Suppressor macrophage treated with lipopolysaccharide for 1 hour (primary cell): ENCODE measurements at regions not wholly inside any gene's neighbourhood (a gene's known extent, or its start where the extent isn't known, plus 50 kb on each side); places are given as distances from the start of the nearest gene placed in this dataset.
"Not testable (repeated sequence)": the region's sequence is repeated elsewhere in the genome, so short reads cannot be mapped to it uniquely, and the experiment has no call there.

Experiments used
- DNase-seq, 3 donors: peaks; one replicate each; pipeline ENCODE4 v3.0.0-alpha.2; 2020 to 2022

GRCh38 chr5:43920422-43920821 is 317.4 kb downstream of the NNT start:
- DNase-seq = no peak

GRCh38 chr5:43917925-43918324 is 314.9 kb downstream of the NNT start:
- DNase-seq = no peak

DNA sequence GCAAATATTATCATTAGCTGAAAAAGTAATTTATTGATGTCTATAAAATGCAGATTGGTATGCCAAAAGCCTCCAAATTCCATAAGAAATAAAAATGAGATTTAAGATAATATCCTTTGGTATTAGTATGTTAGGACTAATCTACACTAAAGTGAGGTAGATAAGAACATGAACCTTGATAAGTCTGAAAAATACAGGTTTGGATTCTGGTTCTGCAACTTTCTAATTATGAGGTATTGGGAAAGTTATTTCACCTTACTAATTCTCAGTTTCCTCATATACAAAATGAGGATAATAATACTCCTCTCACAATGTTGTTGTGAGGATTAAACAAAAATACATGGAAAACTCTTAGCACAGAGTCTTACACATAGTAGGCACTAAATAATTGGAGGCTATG is 300.1 kb downstream of the NNT start:
- no peak for DNase-seq

GRCh38 chr5:43900974-43901373 is 298.0 kb downstream of the NNT start:
- DNase-seq = no peak

- DNase-seq = no peak
Observed at GRCh38 chr5:43895876-43896275, 292.9 kb downstream of the NNT start.

DNA sequence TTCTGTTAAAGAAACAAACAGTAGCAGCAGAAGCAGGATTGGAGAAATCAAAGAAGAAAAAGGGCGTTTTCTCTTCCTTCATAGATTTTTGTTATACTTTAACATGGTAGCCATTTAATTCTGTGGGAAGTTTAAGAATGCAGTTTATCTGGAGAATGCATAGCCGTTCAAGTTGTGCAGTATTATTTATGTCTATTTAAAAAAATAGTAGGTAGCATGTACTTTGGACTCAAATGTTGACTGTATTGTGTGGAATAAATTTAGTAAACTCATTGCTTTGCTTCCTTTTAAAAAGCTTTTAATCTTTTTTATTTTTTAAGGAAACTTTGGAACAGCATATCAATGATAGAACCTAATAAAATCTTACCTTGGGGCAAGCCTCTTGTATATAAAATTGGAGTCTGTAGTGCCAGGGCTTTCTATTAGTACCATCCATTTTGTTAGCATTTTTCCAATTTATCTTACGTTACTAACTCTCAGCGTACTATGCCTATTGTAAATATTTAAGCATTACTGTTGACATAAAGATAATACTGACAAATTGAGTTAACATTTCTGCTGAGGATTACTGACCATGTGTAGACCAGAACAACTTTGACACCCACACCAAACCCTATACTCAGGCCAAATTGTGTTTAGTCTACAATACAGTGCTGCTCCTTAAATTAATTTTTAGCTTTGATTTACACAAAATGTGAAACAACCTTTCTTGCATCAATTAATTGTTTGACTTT is 291.1 kb downstream of the NNT start:
- DNase-seq = no peak

DNA sequence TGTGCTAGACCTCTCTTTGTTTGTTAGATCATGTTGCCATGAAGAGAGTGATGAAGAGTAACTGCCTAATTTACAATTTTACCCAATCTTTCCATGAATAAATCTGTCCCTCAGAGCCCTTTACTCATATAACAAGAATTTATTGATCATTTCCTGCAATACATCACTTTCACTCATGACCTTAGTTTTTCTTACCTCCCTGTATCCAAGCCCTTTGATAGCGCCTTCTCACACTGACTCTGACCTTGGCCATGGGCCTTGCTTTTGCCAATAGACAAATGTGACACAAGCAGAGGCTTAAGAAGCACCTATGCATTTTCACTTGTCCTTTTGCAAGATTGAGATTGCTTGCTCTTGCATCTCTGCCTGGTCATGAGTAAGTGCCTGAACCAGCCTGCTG is 288.1 kb downstream of the NNT start:
- DNase-seq = no peak

GRCh38 chr5:43889233-43889632 is 286.3 kb downstream of the NNT start:
- DNase-seq = no peak

DNA sequence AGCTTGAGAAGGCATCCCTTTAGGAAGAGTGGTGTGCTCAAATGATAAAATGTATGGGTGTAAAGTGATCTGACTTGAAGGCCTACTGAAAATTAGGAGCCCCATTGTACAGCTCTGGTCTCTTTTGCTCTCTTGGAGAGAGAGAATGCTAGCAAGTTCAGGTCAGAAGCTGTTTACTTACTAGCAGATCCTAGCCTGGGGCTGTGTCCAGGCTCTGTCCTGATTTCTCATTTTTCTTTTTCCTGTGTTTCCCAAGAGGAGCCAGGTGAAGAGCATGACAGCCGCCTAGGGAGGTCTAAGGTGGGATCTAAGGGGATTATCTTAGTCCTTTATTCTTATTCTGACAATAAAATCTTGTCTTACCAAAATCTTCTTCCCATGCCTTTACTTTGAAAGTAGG is 272.8 kb downstream of the NNT start:
- DNase-seq = no peak

- DNase-seq = no peak
Observed at GRCh38 chr5:43874772-43875171, 271.8 kb downstream of the NNT start.

DNA sequence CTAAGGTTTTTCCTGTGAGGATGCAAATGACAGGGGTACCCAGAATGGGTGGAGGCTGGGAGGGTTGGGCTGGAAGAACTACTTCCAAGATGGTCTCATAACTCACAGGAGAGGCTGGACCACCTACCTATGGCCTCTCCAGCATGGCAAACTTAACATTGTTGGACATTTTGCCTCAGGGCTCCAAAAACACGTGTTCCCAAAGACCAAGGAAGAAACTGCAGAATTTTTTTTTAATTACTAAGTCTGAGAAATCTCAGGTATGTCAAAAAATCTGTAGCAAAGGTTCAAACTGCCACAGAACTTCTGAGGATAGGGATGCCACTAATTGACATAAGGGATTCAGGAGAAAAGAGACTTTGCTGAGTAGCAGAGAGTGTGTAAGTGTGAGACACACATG is 270.8 kb downstream of the NNT start:
- DNase-seq = no peak

DNA sequence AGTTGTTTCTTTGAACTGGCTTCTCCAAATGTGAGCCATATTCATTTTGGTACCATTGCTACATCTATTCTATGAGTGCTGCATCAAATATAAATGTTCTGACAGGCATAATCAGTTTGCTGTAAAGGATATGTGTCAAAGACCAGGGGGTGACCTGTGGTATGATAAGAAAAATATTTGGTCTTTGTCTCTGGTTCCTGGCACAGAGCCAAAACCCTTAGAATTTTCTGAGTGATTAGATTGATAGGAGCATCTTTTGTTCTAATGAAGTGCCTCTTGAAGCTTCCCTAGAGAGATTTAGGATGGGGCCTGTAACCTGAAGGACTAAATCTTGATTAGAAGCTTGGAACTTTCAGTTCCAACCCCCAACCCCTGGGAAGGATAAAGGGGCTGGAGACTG is 256.3 kb downstream of the NNT start:
- no peak for DNase-seq

DNA sequence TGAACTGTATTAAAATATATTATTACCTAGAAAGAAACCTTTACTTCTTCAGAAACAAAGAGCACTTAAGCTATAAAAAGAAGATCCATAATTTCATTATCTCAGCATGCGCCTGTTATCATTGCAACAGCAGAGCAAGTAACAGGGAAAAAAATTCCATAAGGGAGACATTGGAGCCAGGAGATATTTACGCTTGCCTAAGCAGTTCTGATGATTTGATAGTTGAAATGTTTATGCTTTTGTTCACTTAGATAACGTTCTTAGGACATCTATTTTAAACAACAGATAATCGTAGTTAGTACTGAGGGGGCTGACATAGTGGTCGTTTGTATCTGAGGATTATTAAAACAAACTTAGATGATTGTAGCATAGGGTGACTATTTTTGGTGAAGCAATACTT is 252.5 kb downstream of the NNT start:
- DNase-seq = no peak

- no peak for DNase-seq
Observed at GRCh38 chr5:43854697-43855292, 251.8 kb downstream of the NNT start.

- no peak for DNase-seq
Observed at GRCh38 chr5:43852279-43852678, 249.3 kb downstream of the NNT start.

GRCh38 chr5:43851741-43852140 is 248.8 kb downstream of the NNT start:
- DNase-seq = no peak

- no peak for DNase-seq
Observed at GRCh38 chr5:43840424-43841125, 237.6 kb downstream of the NNT start.

- no peak for DNase-seq
Observed at GRCh38 chr5:43839218-43839617, 236.2 kb downstream of the NNT start.

DNA sequence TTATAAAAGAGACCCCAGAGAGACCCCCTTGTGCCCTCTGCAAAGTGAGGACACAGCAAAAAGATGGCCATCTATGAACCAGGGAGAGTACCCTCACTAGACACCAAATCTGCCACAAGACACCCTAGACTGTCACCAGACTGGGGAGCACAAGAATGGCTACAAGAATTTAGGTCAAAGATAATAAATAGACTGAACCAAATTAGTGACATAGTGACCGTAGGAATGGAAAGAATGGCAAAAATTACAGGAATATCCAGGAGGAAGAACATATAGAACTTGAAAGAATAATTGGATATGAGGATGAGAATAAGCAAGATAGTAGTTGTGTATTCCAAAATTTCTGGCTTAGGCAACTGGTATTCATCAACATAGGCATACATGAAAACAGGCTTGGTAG is 235.0 kb downstream of the NNT start:
- no peak for DNase-seq

- DNase-seq = no peak
Observed at GRCh38 chr5:43837091-43837490, 234.1 kb downstream of the NNT start.

GRCh38 chr5:43833961-43834360 is 231.0 kb downstream of the NNT start:
- DNase-seq = no peak

GRCh38 chr5:43824325-43824964 is 221.5 kb downstream of the NNT start:
- DNase-seq = not testable (repeated sequence)

DNA sequence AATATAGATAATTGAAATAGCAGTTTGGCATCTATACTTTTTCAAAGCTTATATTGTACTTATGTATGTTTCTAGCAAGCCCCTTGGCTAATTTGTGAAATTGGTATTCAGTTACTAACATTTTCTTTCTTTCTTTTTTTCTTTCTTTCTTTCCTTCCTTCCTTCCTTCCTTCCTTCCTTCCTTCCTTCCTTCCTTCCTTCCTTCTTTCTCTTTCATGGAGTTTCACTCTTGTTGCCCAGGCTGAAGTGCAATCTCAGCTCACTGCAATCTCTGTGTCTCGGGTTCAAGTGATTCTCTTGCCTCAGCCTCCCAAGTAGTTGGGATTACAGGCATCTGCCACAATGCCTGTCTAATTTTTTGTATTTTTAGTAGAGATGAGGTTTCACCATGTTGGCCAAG is 215.4 kb downstream of the NNT start:
- DNase-seq = not testable (repeated sequence)

- no peak for DNase-seq
Observed at GRCh38 chr5:43815497-43815896, 212.5 kb downstream of the NNT start.
